Panc1 (cell line): ENCODE measurements at regions not wholly inside any gene's neighbourhood (a gene's known extent, or its start where the extent isn't known, plus 50 kb on each side); places are given as distances from the start of the nearest gene placed in this dataset.

ENCODE experiments used
- ATAC-seq: fragments of 200-7000 bp; cut with Tn5 transposase; 2 replicates; pipeline ENCODE4 v1.9.1; 2020; ENCODE audit warnings: mild to moderate bottlenecking, moderate library complexity
- BruUV-seq: library from RNA; stranded (reverse); fragments of 400-500 nt; replicated peaks from 2 replicates; lab custom pipeline; 2021; lab: Mats Ljungman, UMichigan
- CTCF ChIA-PET: fragments of 300-600 bp; sonication (Branson Sonifier 250); formaldehyde crosslinking; loops from one replicate; lab custom pipeline; 2022; ENCODE audit warnings: antibody characterized with exemption; lab: Charles Lee
- POLR2A ChIA-PET: fragments of 300-600 bp; sonication (Branson Sonifier 250); formaldehyde crosslinking; loops from one replicate; lab custom pipeline; 2022; ENCODE audit warnings: antibody characterized with exemption; lab: Charles Lee
- DNase-seq: peaks from one replicate; pipeline ENCODE4 v3.0.0-alpha.2; 2010; ENCODE audit warnings: low read depth, low spot score
- H3K27ac ChIP-seq: 2 replicates; pipeline ENCODE4 v1.5.1; 2011; ENCODE audit warnings: mild to moderate bottlenecking, low read length, inconsistent platforms
- H3K27me3 ChIP-seq: fragments of 200-500 bp; sonication (Bioruptor generic); 2 replicates; pipeline ENCODE4 v1.6.0; 2014; ENCODE audit warnings: low read length, inconsistent platforms; ENCODE audit not compliant: control insufficient read depth, insufficient read depth
- H3K36me3 ChIP-seq: fragments of 200-500 bp; sonication (Bioruptor generic); 2 replicates; pipeline ENCODE4 v1.5.1; 2014; ENCODE audit warnings: inconsistent platforms, mild to moderate bottlenecking, low read length, moderate library complexity; ENCODE audit not compliant: control insufficient read depth, insufficient read depth
- H3K4me1 ChIP-seq: 2 replicates; pipeline ENCODE4 v1.5.1; 2011; ENCODE audit warnings: inconsistent platforms, mild to moderate bottlenecking, low read length, moderate library complexity; ENCODE audit not compliant: control insufficient read depth, insufficient read depth
- H3K4me3 ChIP-seq, 2 experiments: 2 replicates each; pipeline ENCODE4 v1.5.1; 2011 to 2012; ENCODE audit warnings: low read depth in 2 of 2, low read length in 2 of 2, mild to moderate bottlenecking in 2 of 2, inconsistent platforms in 1 of 2, moderate library complexity in 1 of 2
- H3K9me3 ChIP-seq: fragments of 200-500 bp; sonication (Bioruptor generic); 2 replicates; pipeline ENCODE4 v1.5.1; 2014; ENCODE audit warnings: low read depth, mild to moderate bottlenecking, inconsistent platforms, low read length, moderate library complexity; ENCODE audit not compliant: control insufficient read depth, insufficient read depth
- POLR2AphosphoS5 ChIP-seq: IDR thresholded peaks from 2 replicates; pipeline ENCODE4 v1.6.1; 2012; ENCODE audit warnings: mild to moderate bottlenecking, low read depth, low read length, moderate library complexity
- SIN3A ChIP-seq: IDR thresholded peaks from 2 replicates; pipeline ENCODE4 v1.6.1; 2012; ENCODE audit warnings: low read depth, mild to moderate bottlenecking, low read length, moderate library complexity, borderline replicate concordance; ENCODE audit not compliant: insufficient read depth
- TCF7L2 ChIP-seq: IDR thresholded peaks from 2 replicates; pipeline ENCODE4 v1.6.1; 2011; ENCODE audit warnings: mild to moderate bottlenecking, low read depth, low read length, inconsistent platforms
- in situ Hi-C: cut with HindIII; loops from 2 replicates; pipeline ENCODE4 v1.10.0; 2016; ENCODE audit warnings: low sequenced_read_pairs, low pct_unique_long_range_greater_than_20kb
- intact Hi-C: fragments of 100-400 bp; cut with micrococcal nuclease; formaldehyde crosslinking; loops from one replicate; pipeline ENCODE4 v1.10.0; 2022; ENCODE audit not compliant: unreplicated experiment
- TF ChIP-seq, protein P1 (sequence below): fragments of 450-650 bp; IDR thresholded peaks from 2 replicates; pipeline ENCODE4 v1.5.1; 2017; ENCODE audit warnings: mild to moderate bottlenecking
- TF ChIP-seq, protein P2 (sequence below), 2 experiments: IDR thresholded peaks; 2 replicates each; pipeline ENCODE4 v1.6.1; 2011 to 2012; ENCODE audit warnings: low read depth in 2 of 2, control low read depth in 1 of 2, low read length in 1 of 2, mild to moderate bottlenecking in 1 of 2, moderate library complexity in 1 of 2; ENCODE audit not compliant: insufficient read depth in 1 of 2

DNA sequence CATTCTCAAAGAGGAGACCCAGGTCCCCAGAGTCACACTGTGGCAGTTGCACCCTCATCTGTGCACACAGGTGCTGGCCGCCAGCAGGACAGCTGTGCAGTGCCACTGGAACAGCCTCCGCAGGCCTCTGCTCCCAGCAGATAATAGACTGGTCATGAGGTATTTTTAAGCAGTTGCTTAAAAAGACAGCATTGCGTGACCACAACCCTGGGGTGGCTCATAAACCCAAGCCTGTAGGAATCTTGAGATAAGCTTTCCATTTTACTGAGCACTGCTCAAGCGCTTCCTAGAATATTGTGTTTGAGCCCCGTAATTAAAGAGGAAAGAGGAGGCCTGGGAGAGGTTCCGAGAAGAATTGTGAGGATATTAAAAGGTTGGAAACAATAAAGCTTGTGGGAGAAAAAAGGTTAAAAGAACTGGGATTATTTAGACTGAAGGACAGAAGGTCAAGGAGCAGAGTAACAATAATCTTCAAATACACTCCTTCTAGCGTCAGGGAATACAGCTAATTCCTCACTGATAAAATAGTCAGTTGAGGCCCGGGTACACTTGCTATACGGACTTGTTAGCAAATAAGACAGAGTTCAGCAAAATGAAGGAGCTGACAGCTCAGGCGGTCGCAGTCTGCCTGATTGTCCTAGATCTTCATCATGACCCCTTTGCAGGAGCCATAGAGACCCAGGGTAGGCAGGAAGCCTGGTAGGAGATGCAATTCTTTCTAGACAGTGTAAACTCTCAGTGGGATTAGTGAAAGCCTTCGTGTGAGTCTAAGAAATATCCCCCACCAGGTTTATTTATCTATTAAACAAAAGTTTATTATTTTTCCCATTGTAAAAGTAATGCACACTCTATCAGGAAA is 86.2 kb upstream of the KIT start:
- CTCF ChIA-PET = no interaction called here
- Histone ChIP-seq H3K27me3 (no peaks in the 10 kb centered on the region), H3K36me3 (no peaks in the 10 kb centered on the region), H3K9me3 (no peaks in the 10 kb centered on the region), H3K4me1 (no peaks in the 10 kb centered on the region), H3K4me3 (no peak overlapping the region), H3K27ac (no peak overlapping the region)
- POLR2A ChIA-PET = no interaction called here
- in situ Hi-C loops (no loop called here), intact Hi-C loops (no loop called here)
- TF ChIP-seq SIN3A (no peak), TCF7L2 (no peak)
- ATAC-seq = no peak
- no peak for DNase-seq
- no TSS peak for BruUV-seq

DNA sequence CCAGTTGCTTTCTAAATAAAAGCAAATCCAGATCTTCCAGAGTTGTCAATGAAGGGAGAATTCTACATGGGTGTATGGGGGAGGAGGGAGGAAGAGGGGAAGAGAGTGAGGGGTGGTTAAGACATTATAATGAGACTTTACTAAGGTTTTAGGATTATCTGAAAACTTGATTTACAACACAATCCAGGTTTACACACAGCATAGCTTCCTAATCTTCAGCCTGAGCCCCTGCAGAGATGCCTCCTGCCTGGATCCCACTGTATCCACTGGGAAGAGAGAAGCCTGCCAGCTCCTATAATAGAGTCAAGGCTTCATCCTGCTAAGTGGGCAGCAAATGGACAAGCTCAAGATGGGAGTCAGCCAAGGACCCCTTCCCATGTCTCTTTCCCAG is 85.6 kb upstream of the KIT start:
- intact Hi-C loops (no loop called here), in situ Hi-C loops (no loop called here)
- Histone ChIP-seq H3K27ac (no peak overlapping the region), H3K9me3 (no peaks in the 10 kb centered on the region), H3K36me3 (no peaks in the 10 kb centered on the region), H3K27me3 (no peaks in the 10 kb centered on the region), H3K4me1 (no peaks in the 10 kb centered on the region), H3K4me3 (no peak overlapping the region)
- no peak for DNase-seq
- no peak for TF ChIP-seq TCF7L2
- TF ChIP-seq, protein P1, sequence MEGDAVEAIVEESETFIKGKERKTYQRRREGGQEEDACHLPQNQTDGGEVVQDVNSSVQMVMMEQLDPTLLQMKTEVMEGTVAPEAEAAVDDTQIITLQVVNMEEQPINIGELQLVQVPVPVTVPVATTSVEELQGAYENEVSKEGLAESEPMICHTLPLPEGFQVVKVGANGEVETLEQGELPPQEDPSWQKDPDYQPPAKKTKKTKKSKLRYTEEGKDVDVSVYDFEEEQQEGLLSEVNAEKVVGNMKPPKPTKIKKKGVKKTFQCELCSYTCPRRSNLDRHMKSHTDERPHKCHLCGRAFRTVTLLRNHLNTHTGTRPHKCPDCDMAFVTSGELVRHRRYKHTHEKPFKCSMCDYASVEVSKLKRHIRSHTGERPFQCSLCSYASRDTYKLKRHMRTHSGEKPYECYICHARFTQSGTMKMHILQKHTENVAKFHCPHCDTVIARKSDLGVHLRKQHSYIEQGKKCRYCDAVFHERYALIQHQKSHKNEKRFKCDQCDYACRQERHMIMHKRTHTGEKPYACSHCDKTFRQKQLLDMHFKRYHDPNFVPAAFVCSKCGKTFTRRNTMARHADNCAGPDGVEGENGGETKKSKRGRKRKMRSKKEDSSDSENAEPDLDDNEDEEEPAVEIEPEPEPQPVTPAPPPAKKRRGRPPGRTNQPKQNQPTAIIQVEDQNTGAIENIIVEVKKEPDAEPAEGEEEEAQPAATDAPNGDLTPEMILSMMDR = no peak
- no peak for TF ChIP-seq SIN3A
- TF ChIP-seq POLR2AphosphoS5 = no peak
- TF ChIP-seq, protein P2, sequence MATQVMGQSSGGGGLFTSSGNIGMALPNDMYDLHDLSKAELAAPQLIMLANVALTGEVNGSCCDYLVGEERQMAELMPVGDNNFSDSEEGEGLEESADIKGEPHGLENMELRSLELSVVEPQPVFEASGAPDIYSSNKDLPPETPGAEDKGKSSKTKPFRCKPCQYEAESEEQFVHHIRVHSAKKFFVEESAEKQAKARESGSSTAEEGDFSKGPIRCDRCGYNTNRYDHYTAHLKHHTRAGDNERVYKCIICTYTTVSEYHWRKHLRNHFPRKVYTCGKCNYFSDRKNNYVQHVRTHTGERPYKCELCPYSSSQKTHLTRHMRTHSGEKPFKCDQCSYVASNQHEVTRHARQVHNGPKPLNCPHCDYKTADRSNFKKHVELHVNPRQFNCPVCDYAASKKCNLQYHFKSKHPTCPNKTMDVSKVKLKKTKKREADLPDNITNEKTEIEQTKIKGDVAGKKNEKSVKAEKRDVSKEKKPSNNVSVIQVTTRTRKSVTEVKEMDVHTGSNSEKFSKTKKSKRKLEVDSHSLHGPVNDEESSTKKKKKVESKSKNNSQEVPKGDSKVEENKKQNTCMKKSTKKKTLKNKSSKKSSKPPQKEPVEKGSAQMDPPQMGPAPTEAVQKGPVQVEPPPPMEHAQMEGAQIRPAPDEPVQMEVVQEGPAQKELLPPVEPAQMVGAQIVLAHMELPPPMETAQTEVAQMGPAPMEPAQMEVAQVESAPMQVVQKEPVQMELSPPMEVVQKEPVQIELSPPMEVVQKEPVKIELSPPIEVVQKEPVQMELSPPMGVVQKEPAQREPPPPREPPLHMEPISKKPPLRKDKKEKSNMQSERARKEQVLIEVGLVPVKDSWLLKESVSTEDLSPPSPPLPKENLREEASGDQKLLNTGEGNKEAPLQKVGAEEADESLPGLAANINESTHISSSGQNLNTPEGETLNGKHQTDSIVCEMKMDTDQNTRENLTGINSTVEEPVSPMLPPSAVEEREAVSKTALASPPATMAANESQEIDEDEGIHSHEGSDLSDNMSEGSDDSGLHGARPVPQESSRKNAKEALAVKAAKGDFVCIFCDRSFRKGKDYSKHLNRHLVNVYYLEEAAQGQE (IDR thresholded peaks at IDR 0.05; ENCODE audit: insufficient read depth in 1 of 2, low read depth in 2 of 2, low read length in 1 of 2) = no peak
- no TSS peak for BruUV-seq
- ChIA-PET CTCF (no interaction called here), POLR2A (no interaction called here)
- no peak for ATAC-seq

DNA sequence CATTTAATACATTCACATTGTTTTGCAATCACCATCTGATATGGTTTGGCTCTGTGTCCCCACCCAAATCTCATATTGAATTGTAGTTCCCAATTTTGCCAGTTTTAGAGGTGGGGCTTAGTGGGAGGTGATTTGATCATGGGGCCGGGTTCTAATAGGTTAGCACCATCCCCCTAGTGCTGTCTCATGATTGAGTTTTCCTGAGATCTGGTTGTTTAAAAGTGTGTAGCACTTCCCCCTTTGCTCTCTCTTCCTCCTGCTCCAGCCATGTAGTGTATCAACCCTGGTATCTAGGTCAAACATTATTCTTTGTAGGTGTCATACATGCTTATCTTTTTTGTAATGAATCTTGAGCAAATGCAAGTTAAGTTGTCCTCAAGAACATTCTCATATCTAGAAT is 83.3 kb upstream of the KIT start:
- ChIA-PET POLR2A (no interaction called here), CTCF (no interaction called here)
- Histone ChIP-seq H3K9me3 (no peaks in the 10 kb centered on the region), H3K27ac (no peak overlapping the region), H3K4me1 (no peaks in the 10 kb centered on the region), H3K27me3 (no peaks in the 10 kb centered on the region), H3K4me3 (no peak overlapping the region), H3K36me3 (no peaks in the 10 kb centered on the region)
- no TSS peak for BruUV-seq
- ATAC-seq (no peak), DNase-seq (no peak)
- TF ChIP-seq, protein P2 (IDR thresholded peaks at IDR 0.05; ENCODE audit: insufficient read depth in 1 of 2, low read depth in 2 of 2, low read length in 1 of 2) = no peak
- TF ChIP-seq, protein P1 = no peak
- TF ChIP-seq SIN3A = no peak
- in situ Hi-C loops = no loop called here
- intact Hi-C loops = no loop called here
